CD14-positive monocyte (primary cell): ENCODE measurements at regions not wholly inside any gene's neighbourhood (a gene's known extent, or its start where the extent isn't known, plus 50 kb on each side); places are given as distances from the start of the nearest gene placed in this dataset.

ENCODE experiments used
- DNase-seq, 3 donors: peaks; one replicate each; pipeline ENCODE4 v3.0.0-alpha.2; 2011 to 2022
- H2AFZ ChIP-seq: 2 replicates; pipeline ENCODE4 v1.6.0; 2012; ENCODE audit warnings: mild to moderate bottlenecking, low read depth, low read length, inconsistent platforms; ENCODE audit not compliant: insufficient read depth, poor library complexity, severe bottlenecking
- H3K27ac ChIP-seq, 2 donors: 1 replicate in 1 of 2; 2 replicates in 1 of 2; pipeline ENCODE4 v1.5.1; 2012 to 2013; ENCODE audit warnings: low read length in 2 of 2, control low read depth in 1 of 2, inconsistent platforms in 1 of 2, low read depth in 1 of 2, mild to moderate bottlenecking in 1 of 2
- H3K27me3 ChIP-seq, 2 donors: one replicate each; pipeline versions ENCODE4 v1.6.0 to v1.6.1; 2011 to 2013; ENCODE audit warnings: low read length in 2 of 2; ENCODE audit not compliant: control insufficient read depth in 2 of 2, insufficient read depth in 2 of 2
- H3K36me3 ChIP-seq, 2 donors: replicated peaks in 1 of 2; 1 replicate in 1 of 2; 2 replicates in 1 of 2; pipeline versions ENCODE4 v1.5.1 to v1.6.1; 2012 to 2013; ENCODE audit warnings: low read length in 2 of 2, control low read depth in 1 of 2, inconsistent platforms in 1 of 2, mild to moderate bottlenecking in 1 of 2; ENCODE audit not compliant: insufficient read depth in 2 of 2, control insufficient read depth in 1 of 2
- H3K4me1 ChIP-seq, 2 donors: 1 replicate in 1 of 2; 2 replicates in 1 of 2; pipeline versions ENCODE4 v1.5.1 to v1.6.1; 2012 to 2013; ENCODE audit warnings: low read length in 2 of 2, control low read depth in 1 of 2, inconsistent platforms in 1 of 2, mild to moderate bottlenecking in 1 of 2, moderate library complexity in 1 of 2; ENCODE audit not compliant: insufficient read depth in 2 of 2, control insufficient read depth in 1 of 2
- H3K4me2 ChIP-seq: replicated peaks from 2 replicates; pipeline ENCODE3; 2012; ENCODE audit warnings: low read length, moderate library complexity, mild to moderate bottlenecking; ENCODE audit not compliant: poor library complexity, severe bottlenecking; ENCODE audit errors: extremely low read depth
- H3K4me3 ChIP-seq, 3 experiments: fragments of 200-600 bp in 1 of 3; sonication (generic) in 1 of 3; replicated peaks in 1 of 3; 1 replicate in 2 of 3; 2 replicates in 1 of 3; pipeline ENCODE4 v1.5.1; 2011 to 2013; ENCODE audit warnings: low read length in 3 of 3, mild to moderate bottlenecking in 3 of 3, control low read depth in 2 of 3, low read depth in 2 of 3, inconsistent platforms in 1 of 3, moderate library complexity in 1 of 3
- H3K79me2 ChIP-seq: 2 replicates; pipeline ENCODE4 v1.6.0; 2012; ENCODE audit warnings: mild to moderate bottlenecking, control low read depth, inconsistent platforms, low read length, moderate library complexity; ENCODE audit not compliant: insufficient read depth
- H3K9ac ChIP-seq: 2 replicates; pipeline ENCODE4 v1.6.0; 2017; ENCODE audit warnings: low read length, mild to moderate bottlenecking; ENCODE audit not compliant: insufficient read depth, poor library complexity, severe bottlenecking
- H3K9me3 ChIP-seq, 2 donors: replicated peaks in 1 of 2; 1 replicate in 1 of 2; 2 replicates in 1 of 2; pipeline versions ENCODE4 v1.5.1 to v1.6.1; 2012 to 2013; ENCODE audit warnings: low read length in 2 of 2, control low read depth in 1 of 2; ENCODE audit not compliant: control insufficient read depth in 1 of 2, insufficient read depth in 1 of 2
- H4K20me1 ChIP-seq: 2 replicates; pipeline ENCODE4 v1.6.0; 2012; ENCODE audit warnings: mild to moderate bottlenecking, low read length, control low read depth, moderate library complexity; ENCODE audit not compliant: insufficient read depth
- H3K27ac Mint-ChIP-seq, 7 donors: one replicate each; pipeline ENCODE4 v1.8.0; 2020; ENCODE audit warnings: mild to moderate bottlenecking in 7 of 7, mixed read lengths in 7 of 7, moderate library complexity in 6 of 7, inconsistent platforms in 2 of 7
- H3K27me3 Mint-ChIP-seq, 3 donors: one replicate each; pipeline ENCODE4 v1.8.0; 2021 to 2022; ENCODE audit warnings: low read depth in 3 of 3, mild to moderate bottlenecking in 3 of 3, mixed read lengths in 3 of 3, moderate library complexity in 3 of 3, inconsistent platforms in 1 of 3
- H3K36me3 Mint-ChIP-seq, 2 donors: one replicate each; pipeline ENCODE4 v1.8.0; 2020; ENCODE audit warnings: mixed read lengths in 2 of 2, inconsistent platforms in 1 of 2, mild to moderate bottlenecking in 1 of 2
- H3K4me1 Mint-ChIP-seq: one replicate; pipeline ENCODE4 v1.8.0; 2020; ENCODE audit warnings: mild to moderate bottlenecking, mixed read lengths
- H3K4me3 Mint-ChIP-seq, 2 donors: one replicate each; pipeline ENCODE4 v1.8.0; 2020; ENCODE audit warnings: mild to moderate bottlenecking in 2 of 2, mixed read lengths in 2 of 2, moderate library complexity in 1 of 2
- H3K9me3 Mint-ChIP-seq, 7 donors: one replicate each; pipeline ENCODE4 v1.8.0; 2020 to 2022; ENCODE audit warnings: mixed read lengths in 7 of 7, mild to moderate bottlenecking in 6 of 7, moderate library complexity in 6 of 7, inconsistent platforms in 2 of 7
- WGBS: methylation state at CpG from one replicate; pipeline ENCODE4 v1.1.5; 2013; ENCODE audit warnings: missing lambda C conversion rate; ENCODE audit not compliant: insufficient coverage; 5-methylcytosine and 5-hydroxymethylcytosine counted together
- intact Hi-C, 2 donors: fragments of 100-400 bp; cut with micrococcal nuclease; formaldehyde crosslinking; loops; one replicate each; pipeline versions ENCODE4 v1.15.0 to v1.15.1; 2023
- TF ChIP-seq, protein P1 (sequence below): fragments of 200-600 bp; IDR thresholded peaks from one replicate; pipeline ENCODE4 v1.8.0; 2022; ENCODE audit warnings: antibody characterized with exemption, mild to moderate bottlenecking

DNA sequence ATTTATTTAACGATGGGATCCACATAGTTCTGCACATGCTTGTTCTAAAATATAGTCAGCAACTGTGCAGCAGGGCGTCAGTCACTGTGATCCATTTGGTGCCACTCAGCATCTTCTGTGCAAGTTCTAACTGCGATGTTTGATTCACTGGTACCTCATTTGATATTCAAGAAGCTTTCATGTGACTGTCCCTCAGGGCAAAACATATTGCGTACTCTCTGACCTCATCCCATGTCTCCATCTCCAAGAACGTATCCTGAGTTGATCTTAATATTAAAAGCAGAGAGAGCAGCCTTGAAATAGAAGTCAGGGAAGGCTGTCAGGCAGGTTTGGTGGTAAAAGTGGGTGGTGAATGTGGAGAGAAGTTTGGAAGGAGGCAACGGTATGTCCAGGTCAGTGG, 116.5 kb upstream of the ATP10B start:
- Mint-ChIP-seq H3K9me3 (peaks cover 0 to 3% (median 0%) of the 10 kb centered on the region in 7 donors), H3K27ac (no peak overlapping the region), H3K36me3 (no peaks in the 10 kb centered on the region), H3K4me1 (no peaks in the 10 kb centered on the region), H3K4me3 (no peak overlapping the region), H3K27me3 (peaks cover 0 to 6% (median 2%) of the 10 kb centered on the region in 3 donors)
- no peaks in the 10 kb centered on the region for H3K36me3 ChIP-seq
- no peaks in the 10 kb centered on the region for H3K27me3 ChIP-seq
- DNase-seq, result no peak
- no peak overlapping the region for H3K9ac ChIP-seq
- no peaks in the 10 kb centered on the region for H3K4me1 ChIP-seq
- H4K20me1 ChIP-seq, result no peaks in the 10 kb centered on the region
- no peaks in the 10 kb centered on the region for H3K79me2 ChIP-seq
- 94% methylated on average over 3 of the region's 6 CpGs for WGBS
- H3K4me2 ChIP-seq, result no peak overlapping the region
- no peak overlapping the region for H2AFZ ChIP-seq
- no peak overlapping the region for H3K4me3 ChIP-seq
- no peak overlapping the region for H3K27ac ChIP-seq
- intact Hi-C loops, result no loop called here
- TF ChIP-seq, protein P1, sequence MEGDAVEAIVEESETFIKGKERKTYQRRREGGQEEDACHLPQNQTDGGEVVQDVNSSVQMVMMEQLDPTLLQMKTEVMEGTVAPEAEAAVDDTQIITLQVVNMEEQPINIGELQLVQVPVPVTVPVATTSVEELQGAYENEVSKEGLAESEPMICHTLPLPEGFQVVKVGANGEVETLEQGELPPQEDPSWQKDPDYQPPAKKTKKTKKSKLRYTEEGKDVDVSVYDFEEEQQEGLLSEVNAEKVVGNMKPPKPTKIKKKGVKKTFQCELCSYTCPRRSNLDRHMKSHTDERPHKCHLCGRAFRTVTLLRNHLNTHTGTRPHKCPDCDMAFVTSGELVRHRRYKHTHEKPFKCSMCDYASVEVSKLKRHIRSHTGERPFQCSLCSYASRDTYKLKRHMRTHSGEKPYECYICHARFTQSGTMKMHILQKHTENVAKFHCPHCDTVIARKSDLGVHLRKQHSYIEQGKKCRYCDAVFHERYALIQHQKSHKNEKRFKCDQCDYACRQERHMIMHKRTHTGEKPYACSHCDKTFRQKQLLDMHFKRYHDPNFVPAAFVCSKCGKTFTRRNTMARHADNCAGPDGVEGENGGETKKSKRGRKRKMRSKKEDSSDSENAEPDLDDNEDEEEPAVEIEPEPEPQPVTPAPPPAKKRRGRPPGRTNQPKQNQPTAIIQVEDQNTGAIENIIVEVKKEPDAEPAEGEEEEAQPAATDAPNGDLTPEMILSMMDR, result no peak
- H3K9me3 ChIP-seq, result no peaks in the 10 kb centered on the region

DNA sequence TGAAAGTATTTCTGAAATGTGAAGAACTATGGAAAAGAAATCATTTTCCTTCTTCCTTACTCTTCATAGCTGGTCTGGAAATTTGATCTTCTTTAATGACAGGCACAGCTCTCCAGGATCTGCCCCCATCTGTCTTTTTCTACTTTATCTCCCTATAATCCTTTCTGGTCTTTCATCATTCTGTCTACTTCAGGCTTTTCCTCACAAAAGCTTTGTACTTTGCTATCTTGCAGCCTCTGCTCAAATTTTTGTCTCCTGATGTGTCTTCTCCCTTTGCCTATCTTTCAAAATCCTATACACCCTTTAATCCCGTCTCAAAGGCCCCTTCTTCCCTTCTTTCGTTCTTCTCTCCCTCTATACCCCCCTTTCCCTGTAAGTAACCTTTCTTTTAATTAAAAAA, 114.9 kb upstream of the ATP10B start:
- no peaks in the 10 kb centered on the region for H3K36me3 Mint-ChIP-seq
- intact Hi-C loops, result no loop called here
- no peaks in the 10 kb centered on the region for H3K9me3 ChIP-seq

More for the DNA sequence above, 114.9 kb upstream of the ATP10B start:
- H3K4me3 ChIP-seq, result no peak overlapping the region
- DNase-seq, result no peak
- H3K4me2 ChIP-seq, result no peak overlapping the region
- no peaks in the 10 kb centered on the region for H3K4me1 Mint-ChIP-seq
- H3K27ac Mint-ChIP-seq, result no peak overlapping the region
- H3K27me3 ChIP-seq, result no peaks in the 10 kb centered on the region
- TF ChIP-seq, protein P1, result no peak
- no peaks in the 10 kb centered on the region for H3K36me3 ChIP-seq
- H4K20me1 ChIP-seq, result no peaks in the 10 kb centered on the region
- H3K4me1 ChIP-seq, result no peaks in the 10 kb centered on the region
- H3K9me3 Mint-ChIP-seq, result peaks cover 0 to 3% (median 0%) of the 10 kb centered on the region in 7 donors
- H3K27ac ChIP-seq, result no peak overlapping the region
- no peak overlapping the region for H3K9ac ChIP-seq
- no peaks in the 10 kb centered on the region for H3K79me2 ChIP-seq
- peaks cover 0 to 6% (median 2%) of the 10 kb centered on the region in 3 donors for H3K27me3 Mint-ChIP-seq
- H2AFZ ChIP-seq, result no peak overlapping the region
- WGBS, result 100% methylated on average over 1 of the region's 2 CpGs
- no peak overlapping the region for H3K4me3 Mint-ChIP-seq
